Dendritic cell treated with granulocyte-macrophage colony-stimulating factor and Interleukin-4, amounts not matched to agents 40 ng/mL and 50 ng/mL, for 4 days (primary cell): ENCODE measurements at regions not wholly inside any gene's neighbourhood (a gene's known extent, or its start where the extent isn't known, plus 50 kb on each side); places are given as distances from the start of the nearest gene placed in this dataset.
"Not testable (repeated sequence)": the region's sequence is repeated elsewhere in the genome, so short reads cannot be mapped to it uniquely, and the experiment has no call there.

Source experiments
- H3K27ac Mint-ChIP-seq: one replicate; pipeline ENCODE4 v1.8.0; 2022; ENCODE audit warnings: mild to moderate bottlenecking, mixed read lengths
- H3K27me3 Mint-ChIP-seq: one replicate; pipeline ENCODE4 v1.8.0; 2022; ENCODE audit warnings: mild to moderate bottlenecking, mixed read lengths
- H3K36me3 Mint-ChIP-seq: one replicate; pipeline ENCODE4 v1.8.0; 2022; ENCODE audit warnings: low read depth, mixed read lengths
- H3K4me1 Mint-ChIP-seq: one replicate; pipeline ENCODE4 v1.8.0; 2022; ENCODE audit warnings: low read depth, mixed read lengths
- H3K4me3 Mint-ChIP-seq: one replicate; pipeline ENCODE4 v1.8.0; 2022; ENCODE audit warnings: mild to moderate bottlenecking, moderate library complexity, mixed read lengths
- H3K9me3 Mint-ChIP-seq: one replicate; pipeline ENCODE4 v1.8.0; 2022; ENCODE audit warnings: mixed read lengths
- intact Hi-C: fragments of 100-400 bp; cut with micrococcal nuclease; formaldehyde crosslinking; loops from one replicate; pipeline ENCODE4 v1.15.0; 2022

- Mint-ChIP-seq H3K27me3 (no peaks in the 10 kb centered on the region), H3K4me1 (no peaks in the 10 kb centered on the region), H3K27ac (no peak overlapping the region), H3K36me3 (no peaks in the 10 kb centered on the region), H3K4me3 (no peak overlapping the region), H3K9me3 (peaks cover 59% of the 10 kb centered on the region)
- intact Hi-C loops = no loop called here
These were observed 508.6 kb downstream of the RWDD3 start for GRCh38 chr1:95742591-95743089.

GRCh38 chr1:95744731-95745130 is 510.7 kb downstream of the RWDD3 start:
- Mint-ChIP-seq H3K9me3 (peaks cover 44% of the 10 kb centered on the region), H3K36me3 (no peaks in the 10 kb centered on the region), H3K4me1 (no peaks in the 10 kb centered on the region), H3K4me3 (no peak overlapping the region), H3K27me3 (no peaks in the 10 kb centered on the region), H3K27ac (no peak overlapping the region)
- intact Hi-C loops = no loop called here

GRCh38 chr1:95752515-95753381 is 518.7 kb downstream of the RWDD3 start:
- Mint-ChIP-seq H3K4me1 (no peaks in the 10 kb centered on the region), H3K9me3 (peaks cover 59% of the 10 kb centered on the region), H3K4me3 (no peak overlapping the region), H3K36me3 (no peaks in the 10 kb centered on the region), H3K27me3 (no peaks in the 10 kb centered on the region), H3K27ac (no peak overlapping the region)
- intact Hi-C loops = no loop called here

DNA sequence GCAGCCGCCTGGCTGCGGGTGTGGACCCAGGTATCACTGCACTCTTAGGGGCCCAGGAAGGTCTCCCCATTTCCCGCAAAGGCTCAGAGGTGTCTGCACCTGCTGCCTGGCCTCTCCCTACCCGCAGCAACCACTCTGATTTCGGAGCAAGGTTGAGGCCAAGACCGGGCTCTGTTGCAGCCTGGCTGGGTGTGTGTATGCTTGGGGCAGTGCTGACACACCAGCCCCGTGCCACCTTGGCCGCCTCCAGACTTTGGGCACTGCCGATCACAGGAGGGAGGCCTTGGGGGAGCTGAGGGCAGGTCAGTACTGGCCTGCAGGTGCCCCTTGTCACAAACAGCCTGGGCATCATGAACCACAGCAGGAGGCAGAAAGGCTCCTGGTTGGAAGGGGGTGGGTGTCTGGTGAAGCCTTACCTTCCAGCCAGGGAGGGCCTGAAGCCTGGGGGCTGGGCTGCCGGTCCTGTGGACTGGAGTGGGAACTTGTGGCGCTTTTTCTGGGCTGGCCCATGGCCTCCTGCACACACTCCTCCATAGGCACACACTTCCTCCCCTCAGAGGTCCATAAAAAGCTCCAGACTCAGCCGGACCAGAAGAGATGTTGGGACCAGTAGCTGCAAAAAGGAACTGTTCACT is 519.5 kb downstream of the RWDD3 start:
- Mint-ChIP-seq H3K9me3 (peaks cover 59% of the 10 kb centered on the region), H3K4me3 (no peak overlapping the region), H3K27me3 (no peaks in the 10 kb centered on the region), H3K4me1 (no peaks in the 10 kb centered on the region), H3K36me3 (no peaks in the 10 kb centered on the region), H3K27ac (no peak overlapping the region)
- intact Hi-C loops = no loop called here

DNA sequence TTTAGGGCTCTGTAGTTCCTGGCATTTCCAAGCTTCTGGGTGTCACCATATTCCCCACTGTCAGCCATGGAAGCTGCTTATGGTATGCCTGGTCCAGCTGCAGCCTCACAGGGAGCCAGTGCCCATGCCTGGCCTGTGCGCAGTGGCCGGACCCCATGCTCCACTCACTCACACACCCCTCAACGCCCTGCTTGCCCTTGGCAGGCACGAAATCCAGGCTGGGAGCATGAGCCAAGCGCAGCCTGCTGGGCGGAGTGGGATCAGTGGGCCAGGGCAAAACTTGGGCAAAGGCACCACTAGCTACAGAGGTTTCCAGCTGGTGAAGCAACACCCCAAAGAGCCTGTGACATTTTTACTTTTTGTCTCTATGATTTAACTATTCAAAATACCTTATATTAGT is 520.4 kb downstream of the RWDD3 start:
- Mint-ChIP-seq H3K27me3 (no peaks in the 10 kb centered on the region), H3K36me3 (no peaks in the 10 kb centered on the region), H3K9me3 (peaks cover 64% of the 10 kb centered on the region), H3K4me3 (no peak overlapping the region), H3K27ac (no peak overlapping the region), H3K4me1 (no peaks in the 10 kb centered on the region)
- intact Hi-C loops = no loop called here

DNA sequence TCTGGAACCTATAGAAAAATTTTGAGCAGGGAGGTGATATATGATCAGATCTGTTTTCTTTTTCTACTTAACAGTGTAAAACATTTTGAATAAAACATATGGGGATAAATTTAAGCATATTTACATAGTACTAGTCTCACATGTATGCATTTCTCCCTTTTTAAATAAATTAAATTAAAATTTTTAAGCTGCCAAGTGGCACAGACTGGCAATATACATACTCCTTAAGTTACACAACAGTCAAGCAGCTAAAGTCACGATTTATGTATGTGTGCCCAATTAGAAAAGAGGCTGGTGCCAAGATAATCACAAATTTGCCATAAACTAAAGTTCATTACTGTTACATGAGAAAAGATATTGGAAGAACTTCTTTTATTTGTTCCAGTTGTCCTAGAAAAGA is 532.0 kb downstream of the RWDD3 start:
- Mint-ChIP-seq H3K4me1 (no peaks in the 10 kb centered on the region), H3K4me3 (no peak overlapping the region), H3K27me3 (no peaks in the 10 kb centered on the region), H3K27ac (no peak overlapping the region), H3K9me3 (peaks cover 38% of the 10 kb centered on the region), H3K36me3 (no peaks in the 10 kb centered on the region)
- intact Hi-C loops = no loop called here

DNA sequence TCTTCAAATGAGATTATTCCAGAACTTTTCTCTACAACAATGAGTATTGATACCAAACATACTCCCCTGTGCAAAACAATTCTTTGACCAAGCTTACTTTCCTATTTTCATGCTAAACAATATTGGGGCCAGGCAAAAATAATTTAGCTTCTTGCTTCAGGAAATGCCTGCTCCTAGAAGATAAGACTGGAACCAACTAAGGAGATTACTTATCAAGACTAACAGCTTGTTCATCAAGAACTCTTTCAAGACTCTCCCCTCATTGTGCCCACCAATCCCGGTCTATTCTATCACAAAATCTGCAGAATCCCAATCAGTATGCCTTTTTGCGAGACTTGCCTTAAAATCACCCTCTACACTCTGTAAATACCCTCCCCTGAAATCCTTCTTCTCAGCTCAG is 536.6 kb downstream of the RWDD3 start:
- no peak overlapping the region for H3K27ac Mint-ChIP-seq
- no peak overlapping the region for H3K4me3 Mint-ChIP-seq
- no peaks in the 10 kb centered on the region for H3K4me1 Mint-ChIP-seq
- no peaks in the 10 kb centered on the region for H3K27me3 Mint-ChIP-seq
- intact Hi-C loops = no loop called here
- H3K36me3 Mint-ChIP-seq = no peaks in the 10 kb centered on the region
- H3K9me3 Mint-ChIP-seq = peaks cover 41% of the 10 kb centered on the region

DNA sequence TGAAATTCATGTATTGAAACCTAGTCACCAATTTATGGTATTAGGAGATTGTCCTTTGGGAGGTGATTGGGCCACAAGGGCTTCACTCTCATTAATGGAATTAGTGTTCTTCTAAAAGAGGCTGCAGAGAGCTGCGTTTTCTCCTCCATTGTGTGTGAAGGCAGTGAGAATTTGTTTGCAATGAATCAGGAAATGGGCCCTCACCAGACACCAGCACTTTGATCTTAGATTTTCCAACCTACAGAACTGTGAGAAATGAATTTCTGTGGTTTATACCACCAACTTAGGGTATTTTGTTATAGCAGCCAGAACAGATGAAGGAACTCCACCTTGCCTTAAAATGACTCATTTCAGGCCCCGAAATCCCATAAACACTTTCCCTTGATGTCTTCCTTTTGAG is 544.2 kb downstream of the RWDD3 start:
- Mint-ChIP-seq H3K36me3 (no peaks in the 10 kb centered on the region), H3K4me3 (no peak overlapping the region), H3K27ac (no peak overlapping the region), H3K27me3 (no peaks in the 10 kb centered on the region), H3K4me1 (no peaks in the 10 kb centered on the region), H3K9me3 (peaks cover 72% of the 10 kb centered on the region)
- intact Hi-C loops = no loop called here

- Mint-ChIP-seq H3K9me3 (peaks cover 46% of the 10 kb centered on the region), H3K27me3 (no peaks in the 10 kb centered on the region), H3K36me3 (no peaks in the 10 kb centered on the region), H3K4me1 (no peaks in the 10 kb centered on the region), H3K27ac (no peak overlapping the region), H3K4me3 (no peak overlapping the region)
- intact Hi-C loops = no loop called here
These were observed 546.8 kb downstream of the RWDD3 start for GRCh38 chr1:95780836-95781235.

DNA sequence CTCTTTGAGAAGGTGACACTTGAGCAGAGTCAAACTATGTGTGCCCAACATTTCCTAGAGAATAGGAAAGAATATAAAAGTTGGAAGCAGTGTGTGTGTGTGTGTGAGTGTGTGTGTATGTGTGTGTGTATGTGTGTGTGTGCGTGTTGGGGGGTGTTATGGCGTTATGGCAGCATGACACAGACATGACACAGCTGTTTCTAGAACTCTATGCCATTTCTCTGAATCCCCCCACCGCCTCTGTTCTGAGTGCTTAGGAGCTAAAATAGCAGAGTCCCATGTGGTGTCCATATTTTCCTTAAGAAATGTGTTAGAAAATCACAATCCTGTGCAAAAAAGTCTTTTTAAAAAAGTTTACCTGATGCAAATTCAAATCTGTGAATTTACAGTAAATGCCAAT is 556.1 kb downstream of the RWDD3 start:
- H3K9me3 Mint-ChIP-seq = peaks cover 36% of the 10 kb centered on the region
- H3K27ac Mint-ChIP-seq = no peak overlapping the region
- no peaks in the 10 kb centered on the region for H3K36me3 Mint-ChIP-seq
- no peak overlapping the region for H3K4me3 Mint-ChIP-seq
- H3K4me1 Mint-ChIP-seq = no peaks in the 10 kb centered on the region
- H3K27me3 Mint-ChIP-seq = no peaks in the 10 kb centered on the region
- intact Hi-C loops = no loop called here

DNA sequence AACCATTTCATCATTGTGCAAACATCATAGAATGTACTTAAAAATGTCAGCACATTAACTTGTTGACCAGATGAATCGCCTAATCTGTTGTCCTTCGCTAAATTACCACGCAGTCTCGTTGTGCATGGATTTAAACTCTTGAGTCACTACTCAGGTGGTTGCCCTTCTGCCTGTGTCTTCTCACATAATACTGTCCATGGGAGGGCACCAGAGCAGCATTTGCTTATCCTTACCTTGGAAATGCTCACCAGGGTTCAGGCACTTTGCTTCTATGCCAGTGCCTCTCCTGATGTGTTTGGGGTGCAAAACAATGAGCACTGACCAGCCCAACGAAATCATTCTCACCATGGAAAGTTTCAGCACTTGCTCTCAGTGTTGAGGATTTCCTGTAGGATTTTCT is 559.9 kb downstream of the RWDD3 start:
- no peak overlapping the region for H3K27ac Mint-ChIP-seq
- H3K27me3 Mint-ChIP-seq = no peaks in the 10 kb centered on the region
- no peaks in the 10 kb centered on the region for H3K36me3 Mint-ChIP-seq
- peaks cover 57% of the 10 kb centered on the region for H3K9me3 Mint-ChIP-seq
- H3K4me1 Mint-ChIP-seq = no peaks in the 10 kb centered on the region
- no peak overlapping the region for H3K4me3 Mint-ChIP-seq
- intact Hi-C loops = no loop called here

GRCh38 chr1:95797761-95798160 is 563.8 kb downstream of the RWDD3 start:
- H3K27me3 Mint-ChIP-seq, H3K4me3 Mint-ChIP-seq, H3K27ac Mint-ChIP-seq, H3K36me3 Mint-ChIP-seq, H3K4me1 Mint-ChIP-seq, intact Hi-C loops: not testable (repeated sequence)
- H3K9me3 Mint-ChIP-seq = peaks cover 59% of the 10 kb centered on the region

DNA sequence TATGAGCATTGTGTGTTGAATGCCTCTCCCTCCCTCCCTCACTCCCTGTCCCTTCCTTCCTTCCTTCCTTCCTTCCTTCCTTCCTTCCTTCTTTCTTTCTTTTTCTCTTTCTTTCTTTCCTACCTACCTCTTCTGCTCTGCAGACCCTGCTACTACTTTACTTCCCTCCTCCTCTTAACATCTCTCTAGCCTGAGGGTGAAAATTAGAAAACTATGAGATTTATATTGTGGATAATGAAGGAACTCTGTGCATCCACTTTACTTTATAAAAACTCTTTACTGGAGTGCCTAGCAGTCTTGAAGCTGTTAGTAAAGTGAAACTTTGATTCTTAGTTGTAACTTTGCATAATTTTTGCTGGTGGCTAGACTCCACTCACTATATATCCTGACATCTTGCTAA is 572.2 kb downstream of the RWDD3 start:
- Mint-ChIP-seq H3K27ac (no peak overlapping the region), H3K27me3 (no peaks in the 10 kb centered on the region), H3K9me3 (peaks cover 33% of the 10 kb centered on the region), H3K4me1 (no peaks in the 10 kb centered on the region), H3K4me3 (no peak overlapping the region), H3K36me3 (no peaks in the 10 kb centered on the region)
- intact Hi-C loops = no loop called here

GRCh38 chr1:95809391-95809790 is 575.4 kb downstream of the RWDD3 start:
- Mint-ChIP-seq H3K27me3 (no peaks in the 10 kb centered on the region), H3K9me3 (peaks cover 40% of the 10 kb centered on the region), H3K4me1 (no peaks in the 10 kb centered on the region), H3K36me3 (no peaks in the 10 kb centered on the region), H3K4me3 (no peak overlapping the region), H3K27ac (no peak overlapping the region)
- intact Hi-C loops = no loop called here
